ENCODE measurements at regions not wholly inside any gene's neighbourhood (a gene's known extent, or its start where the extent isn't known, plus 50 kb on each side); places are given as distances from the start of the nearest gene placed in this dataset.

DNA sequence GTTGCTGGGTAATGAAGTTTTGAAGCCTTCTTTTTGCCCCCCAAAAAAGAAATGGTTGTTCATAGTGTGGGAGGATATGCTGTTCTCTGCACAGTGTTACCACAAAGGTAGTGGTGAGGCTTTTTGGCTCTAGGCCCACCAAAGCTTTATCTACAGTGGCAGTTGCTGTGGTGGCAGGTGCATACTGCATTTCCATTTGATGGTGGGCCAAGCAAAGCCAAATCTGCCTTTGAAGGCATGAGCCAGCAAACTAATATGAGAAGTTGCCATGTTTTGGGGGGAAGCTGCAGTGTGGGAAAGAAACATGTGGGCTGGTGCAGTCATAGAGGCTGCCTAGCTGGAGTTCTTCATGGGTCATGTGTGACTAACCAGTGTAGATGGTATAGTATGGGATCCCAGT is 858.1 kb upstream of the TSPY4 start:
- Histone ChIP-seq H3K9me3 (replicated peaks; ENCODE audit: control insufficient read depth, insufficient read depth, low read length) (no peaks in the 10 kb centered on the region), H3K9ac (replicated peaks; ENCODE audit: extremely low read depth, insufficient read depth, low read length) (no peak overlapping the region), H4K20me1 (replicated peaks; ENCODE audit: control insufficient read depth, extremely low read depth, insufficient read depth, low read length) (no peaks in the 10 kb centered on the region), H2AFZ (ENCODE audit: low read depth, low read length) (no peak overlapping the region), H3K9me1 (replicated peaks; ENCODE audit: control insufficient read depth, extremely low read depth, insufficient read depth, low read length) (no peaks in the 10 kb centered on the region), H3K4me3 (replicated peaks in 1 of 3; ENCODE audit: insufficient read depth in 1 of 3, low read depth in 1 of 3, low read length in 3 of 3) (no peak overlapping the region), H3K4me1 (ENCODE audit: control insufficient read depth, extremely low read depth, insufficient read depth, low read length) (no peaks in the 10 kb centered on the region), H3K36me3 (ENCODE audit: control insufficient read depth in 2 of 2, extremely low read depth in 1 of 2, insufficient read depth in 2 of 2, low read length in 2 of 2) (no peaks in the 10 kb centered on the region), H3K27me3 (ENCODE audit: control insufficient read depth in 2 of 2, insufficient read depth in 2 of 2, low read length in 2 of 2) (no peaks in the 10 kb centered on the region), H3K27ac (ENCODE audit: insufficient read depth, low read depth, low read length) (no peak overlapping the region), H3K79me2 (ENCODE audit: control insufficient read depth, insufficient read depth, low read length) (no peaks in the 10 kb centered on the region), H3K4me2 (ENCODE audit: insufficient read depth, low read length) (no peak overlapping the region)
- no peak for TF ChIP-seq POLR2AphosphoS5 (IDR thresholded peaks at IDR 0.05; ENCODE audit: insufficient read depth, low read depth, low read length)
- no peak for TF ChIP-seq GATA2 (IDR thresholded peaks at IDR 0.05; ENCODE audit: insufficient read depth, insufficient read length, low read depth, low read length)
- no peak for TF ChIP-seq POLR2A (IDR thresholded peaks at IDR 0.05; ENCODE audit: low read depth, low read length)
- no peak for TF ChIP-seq MYC (IDR thresholded peaks at IDR 0.05; ENCODE audit: low read depth, low read length)
- TF ChIP-seq, protein P1, sequence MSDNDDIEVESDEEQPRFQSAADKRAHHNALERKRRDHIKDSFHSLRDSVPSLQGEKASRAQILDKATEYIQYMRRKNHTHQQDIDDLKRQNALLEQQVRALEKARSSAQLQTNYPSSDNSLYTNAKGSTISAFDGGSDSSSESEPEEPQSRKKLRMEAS (IDR thresholded peaks at IDR 0.05; ENCODE audit: insufficient read depth, insufficient read length) = no peak
- no peak for TF ChIP-seq JUN (IDR thresholded peaks at IDR 0.05; ENCODE audit: borderline replicate concordance, insufficient read depth, insufficient read length, low read depth)
- no peak for TF ChIP-seq EZH2 (IDR thresholded peaks at IDR 0.05; ENCODE audit: borderline replicate concordance, low read depth, low read length, severe bottlenecking)
- TF ChIP-seq FOS (IDR thresholded peaks at IDR 0.05; ENCODE audit: borderline replicate concordance, insufficient read depth, low read length) = no peak
- TF ChIP-seq, protein P2, sequence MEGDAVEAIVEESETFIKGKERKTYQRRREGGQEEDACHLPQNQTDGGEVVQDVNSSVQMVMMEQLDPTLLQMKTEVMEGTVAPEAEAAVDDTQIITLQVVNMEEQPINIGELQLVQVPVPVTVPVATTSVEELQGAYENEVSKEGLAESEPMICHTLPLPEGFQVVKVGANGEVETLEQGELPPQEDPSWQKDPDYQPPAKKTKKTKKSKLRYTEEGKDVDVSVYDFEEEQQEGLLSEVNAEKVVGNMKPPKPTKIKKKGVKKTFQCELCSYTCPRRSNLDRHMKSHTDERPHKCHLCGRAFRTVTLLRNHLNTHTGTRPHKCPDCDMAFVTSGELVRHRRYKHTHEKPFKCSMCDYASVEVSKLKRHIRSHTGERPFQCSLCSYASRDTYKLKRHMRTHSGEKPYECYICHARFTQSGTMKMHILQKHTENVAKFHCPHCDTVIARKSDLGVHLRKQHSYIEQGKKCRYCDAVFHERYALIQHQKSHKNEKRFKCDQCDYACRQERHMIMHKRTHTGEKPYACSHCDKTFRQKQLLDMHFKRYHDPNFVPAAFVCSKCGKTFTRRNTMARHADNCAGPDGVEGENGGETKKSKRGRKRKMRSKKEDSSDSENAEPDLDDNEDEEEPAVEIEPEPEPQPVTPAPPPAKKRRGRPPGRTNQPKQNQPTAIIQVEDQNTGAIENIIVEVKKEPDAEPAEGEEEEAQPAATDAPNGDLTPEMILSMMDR (IDR thresholded peaks at IDR 0.05; ENCODE audit: extremely low read depth in 1 of 2, insufficient read depth in 1 of 2, low read depth in 1 of 2, low read length in 2 of 2) = no peak
- no peak for FAIRE-seq
- POLR2A ChIA-PET = no interaction called here
- intact Hi-C loops (cut with micrococcal nuclease) (no loop called here), dilution Hi-C loops (cut with MboI; ENCODE audit: extremely low pct_ligation_motif_present, low sequenced_read_pairs) (no loop called here)
- DNase-seq (ENCODE audit: low read depth, low spot score) = no peak
- BruUV-seq (replicated peaks) = no TSS peak
- CTCF ChIA-PET = no interaction called here

Data from endothelial cell of umbilical vein (primary cell).